ENCODE measurements at regions not wholly inside any gene's neighbourhood (a gene's known extent, or its start where the extent isn't known, plus 50 kb on each side); places are given as distances from the start of the nearest gene placed in this dataset.
"Not testable (repeated sequence)": the region's sequence is repeated elsewhere in the genome, so short reads cannot be mapped to it uniquely, and the experiment has no call there.

DNA sequence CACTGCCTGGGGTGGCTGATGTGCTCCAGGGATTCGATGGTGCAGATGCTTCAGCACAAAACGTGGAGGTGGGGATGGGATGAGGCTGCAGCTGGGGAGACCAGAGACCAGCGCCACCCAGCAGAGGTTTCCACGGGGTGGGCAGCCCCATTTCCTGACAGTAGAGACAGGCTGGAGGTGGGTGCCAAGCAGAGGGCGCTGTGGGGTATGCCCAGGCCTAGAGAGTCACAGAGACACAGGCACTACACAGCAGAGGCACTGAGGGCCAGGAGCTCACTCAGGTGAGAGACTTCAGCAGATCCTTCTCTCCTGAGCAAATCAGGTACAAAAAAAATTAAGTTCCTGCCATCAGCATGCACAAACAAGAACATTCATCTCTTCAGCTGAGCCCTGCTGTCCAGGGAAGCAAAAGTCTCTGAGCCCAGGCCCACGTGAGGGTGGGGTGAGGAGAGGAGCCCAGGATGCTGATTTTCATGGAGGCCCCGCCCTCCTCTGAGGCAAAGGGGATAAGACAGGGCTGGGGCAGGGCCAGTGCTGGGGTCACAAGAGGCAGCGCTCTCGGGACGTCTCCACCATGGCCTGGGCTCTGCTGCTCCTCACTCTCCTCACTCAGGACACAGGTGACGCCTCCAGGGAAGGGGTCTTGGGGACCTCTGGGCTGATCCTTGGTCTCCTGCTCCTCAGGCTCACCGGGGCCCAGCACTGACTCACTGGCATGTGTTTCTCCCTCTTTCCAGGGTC, 53.1 kb downstream of the GGTLC2 start:
- Histone ChIP-seq H3K36me3 (no peaks in the 10 kb centered on the region), H4K20me1 (ENCODE audit: low read depth) (no peaks in the 10 kb centered on the region), H3K4me1 (no peaks in the 10 kb centered on the region), H3K27ac (no peak overlapping the region), H3K79me2 (ENCODE audit: low read depth) (no peaks in the 10 kb centered on the region), H3K9me3 (ENCODE audit: low read depth) (no peaks in the 10 kb centered on the region), H3F3A (ENCODE audit: low read depth) (no peaks in the 10 kb centered on the region), H3K4me3 (no peak overlapping the region), H2AFZ (replicated peaks) (no peak overlapping the region), H3K4me2 (no peak overlapping the region), H3K27me3 (peaks cover 96% of the 10 kb centered on the region), H3K9ac (no peak overlapping the region)
- DNase-seq (ENCODE audit: low spot score): no peak
- H3K27ac Mint-ChIP-seq: no peak overlapping the region
- no peak overlapping the region for H3K4me3 Mint-ChIP-seq
- no peaks in the 10 kb centered on the region for H3K36me3 Mint-ChIP-seq
- no peaks in the 10 kb centered on the region for H3K9me3 Mint-ChIP-seq
- peaks cover 3% of the 10 kb centered on the region for H3K27me3 Mint-ChIP-seq (ENCODE audit: insufficient read depth, low read depth)
- TF ChIP-seq EZH2phosphoT487 (IDR thresholded peaks at IDR 0.05): no peak
- no peaks in the 10 kb centered on the region for H3K4me1 Mint-ChIP-seq

DNA sequence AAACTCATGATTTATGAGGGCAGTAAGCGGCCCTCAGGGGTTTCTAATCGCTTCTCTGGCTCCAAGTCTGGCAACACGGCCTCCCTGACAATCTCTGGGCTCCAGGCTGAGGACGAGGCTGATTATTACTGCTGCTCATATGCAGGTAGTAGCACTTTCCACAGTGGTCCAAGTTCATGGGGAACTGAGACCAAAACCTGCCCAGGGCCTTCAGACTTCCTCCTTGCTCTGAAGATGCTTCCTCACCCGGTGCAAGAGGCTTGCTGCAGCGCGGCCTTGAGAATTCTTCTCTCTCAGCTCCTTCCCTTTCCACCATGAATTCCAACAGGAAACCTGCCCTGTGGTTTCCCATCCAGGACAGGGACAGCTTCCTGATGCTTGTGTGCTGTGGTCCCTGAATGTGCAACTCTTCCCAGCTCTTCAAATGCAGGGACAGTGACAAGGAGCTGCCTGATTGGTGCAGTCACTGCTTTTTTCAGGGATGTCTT, 53.9 kb downstream of the GGTLC2 start:
- Mint-ChIP-seq H3K4me3 (no peak overlapping the region), H3K4me1 (no peaks in the 10 kb centered on the region), H3K27ac (no peak overlapping the region), H3K27me3 (ENCODE audit: insufficient read depth, low read depth) (peaks cover 3% of the 10 kb centered on the region), H3K36me3 (no peaks in the 10 kb centered on the region), H3K9me3 (no peaks in the 10 kb centered on the region)
- Histone ChIP-seq H3K27ac (no peak overlapping the region), H3K27me3 (peaks cover 96% of the 10 kb centered on the region), H2AFZ (replicated peaks) (no peak overlapping the region), H3K4me3 (no peak overlapping the region), H3K4me2 (no peak overlapping the region), H3F3A (ENCODE audit: low read depth) (no peaks in the 10 kb centered on the region), H3K79me2 (ENCODE audit: low read depth) (no peaks in the 10 kb centered on the region), H3K9me3 (ENCODE audit: low read depth) (no peaks in the 10 kb centered on the region), H3K4me1 (no peaks in the 10 kb centered on the region), H3K9ac (no peak overlapping the region), H4K20me1 (ENCODE audit: low read depth) (no peaks in the 10 kb centered on the region), H3K36me3 (no peaks in the 10 kb centered on the region)
- no peak for DNase-seq (ENCODE audit: low spot score)
- TF ChIP-seq CTCF (IDR thresholded peaks at IDR 0.05): no peak
- TF ChIP-seq EZH2 (IDR thresholded peaks at IDR 0.05): no peak

- DNase-seq (ENCODE audit: low spot score): no peak
- Mint-ChIP-seq H3K9me3 (no peaks in the 10 kb centered on the region), H3K4me3 (no peak overlapping the region), H3K4me1 (no peaks in the 10 kb centered on the region), H3K36me3 (no peaks in the 10 kb centered on the region), H3K27me3 (ENCODE audit: insufficient read depth, low read depth) (peaks cover 3% of the 10 kb centered on the region), H3K27ac (no peak overlapping the region)
- no peak for TF ChIP-seq EZH2 (IDR thresholded peaks at IDR 0.05)
- no peak for TF ChIP-seq EZH2phosphoT487 (IDR thresholded peaks at IDR 0.05)
- TF ChIP-seq CTCF (IDR thresholded peaks at IDR 0.05): no peak
- H3K27me3 ChIP-seq: peaks cover 96% of the 10 kb centered on the region
- no peaks in the 10 kb centered on the region for H3K36me3 ChIP-seq
- H3K9ac ChIP-seq: no peak overlapping the region
- no peak overlapping the region for H3K27ac ChIP-seq
- H3K9me3 ChIP-seq (ENCODE audit: low read depth): no peaks in the 10 kb centered on the region
- H3F3A ChIP-seq (ENCODE audit: low read depth): no peaks in the 10 kb centered on the region
- H4K20me1 ChIP-seq (ENCODE audit: low read depth): no peaks in the 10 kb centered on the region
- H3K4me1 ChIP-seq: no peaks in the 10 kb centered on the region
- H3K4me2 ChIP-seq: no peak overlapping the region
- H3K79me2 ChIP-seq (ENCODE audit: low read depth): no peaks in the 10 kb centered on the region
- H3K4me3 ChIP-seq: no peak overlapping the region
- no peak overlapping the region for H2AFZ ChIP-seq (replicated peaks)
Measured at GRCh38 chr22:22700631-22701030, 56.2 kb downstream of the GGTLC2 start.

DNA sequence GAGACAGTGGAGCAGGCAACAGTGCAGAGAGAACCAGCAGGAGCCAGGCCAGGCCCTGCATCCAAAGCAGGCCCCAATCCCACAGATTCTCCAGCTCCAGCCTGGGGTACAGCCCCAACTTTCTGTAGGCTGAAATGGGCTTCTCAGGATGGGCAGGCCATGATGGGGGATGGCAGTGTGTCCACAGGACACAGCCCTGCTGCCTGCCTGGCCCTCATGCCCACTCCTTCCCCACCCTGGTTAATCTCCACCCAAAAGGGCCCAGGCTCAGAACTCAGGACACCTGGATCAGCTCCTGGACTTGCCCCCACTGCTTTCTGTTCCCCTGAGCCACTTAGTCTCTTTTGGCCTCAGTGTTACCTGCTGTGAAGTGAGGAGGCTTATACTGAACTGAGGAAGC, 57.1 kb downstream of the GGTLC2 start:
- H3F3A ChIP-seq (ENCODE audit: low read depth); H3K36me3 Mint-ChIP-seq; H3K4me1 ChIP-seq; H3K9me3 Mint-ChIP-seq; H3K79me2 ChIP-seq (ENCODE audit: low read depth); H3K9me3 ChIP-seq (ENCODE audit: low read depth); H3K27ac Mint-ChIP-seq; H4K20me1 ChIP-seq (ENCODE audit: low read depth); H2AFZ ChIP-seq (replicated peaks); H3K4me1 Mint-ChIP-seq; H3K27me3 Mint-ChIP-seq (ENCODE audit: insufficient read depth, low read depth); H3K36me3 ChIP-seq; H3K4me2 ChIP-seq; H3K9ac ChIP-seq; H3K4me3 ChIP-seq; DNase-seq (ENCODE audit: low spot score); H3K4me3 Mint-ChIP-seq; H3K27ac ChIP-seq: not testable (repeated sequence)
- H3K27me3 ChIP-seq: peaks cover 96% of the 10 kb centered on the region

Measured in neural progenitor cell (in vitro differentiated cells).